ENCODE measurements at regions not wholly inside any gene's neighbourhood (a gene's known extent, or its start where the extent isn't known, plus 50 kb on each side); places are given as distances from the start of the nearest gene placed in this dataset.
"Not testable (repeated sequence)": the region's sequence is repeated elsewhere in the genome, so short reads cannot be mapped to it uniquely, and the experiment has no call there.

- peak; percentile 23 for DNase-seq (ENCODE audit: low read depth)
- no peak overlapping the region for H3K4me3 ChIP-seq (ENCODE audit: control insufficient read depth, low read depth, low read length)
- no peak for TF ChIP-seq CTCF (IDR thresholded peaks at IDR 0.05; ENCODE audit: control insufficient read depth, insufficient read depth, low read depth, low read length, missing control alignments)
These were observed 194.6 kb downstream of the FAM43A start for GRCh38 chr3:194879991-194880939.

- H3K4me3 ChIP-seq (ENCODE audit: control insufficient read depth, low read depth, low read length), result no peak overlapping the region
- TF ChIP-seq CTCF (IDR thresholded peaks at IDR 0.05; ENCODE audit: control insufficient read depth, insufficient read depth, low read depth, low read length, missing control alignments), result no peak
- DNase-seq (ENCODE audit: low read depth), result no peak
These were observed 195.6 kb downstream of the FAM43A start for GRCh38 chr3:194880940-194881925.

DNA sequence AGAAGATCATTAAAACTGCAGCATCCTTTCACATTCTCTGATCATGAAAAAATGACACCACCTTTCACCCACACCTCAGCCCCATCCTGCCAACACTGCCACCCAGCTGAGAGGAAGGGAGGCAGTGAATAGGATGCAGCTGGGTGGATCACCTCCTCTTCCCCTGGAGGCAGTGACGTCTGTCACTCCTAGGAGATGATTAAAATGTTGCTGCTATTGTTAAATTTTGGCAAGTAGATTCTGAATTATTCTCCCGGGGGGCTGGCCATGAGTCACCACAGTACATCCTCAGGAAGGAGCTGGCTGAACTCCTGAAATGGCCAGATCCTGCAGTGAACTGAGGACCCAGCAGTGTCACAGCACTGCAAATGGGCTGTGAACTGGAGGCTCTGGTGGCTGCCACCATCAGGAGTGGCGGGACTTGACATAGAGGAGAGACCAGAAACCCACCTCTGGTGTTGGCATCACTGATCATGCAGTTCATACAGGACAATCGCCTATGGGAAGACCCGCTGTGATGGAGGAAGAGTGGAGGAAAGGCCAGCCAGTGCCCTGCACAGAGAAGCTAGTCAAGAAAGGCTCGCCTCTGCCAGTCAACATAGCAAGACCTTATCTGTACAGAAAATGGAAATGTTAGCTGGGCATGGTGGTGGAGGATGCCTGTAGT lies 199.1 kb downstream of the FAM43A start:
- TF ChIP-seq CTCF (IDR thresholded peaks at IDR 0.05; ENCODE audit: control insufficient read depth, insufficient read depth, low read depth, low read length, missing control alignments), result no peak
- no peak overlapping the region for H3K4me3 ChIP-seq (ENCODE audit: control insufficient read depth, low read depth, low read length)

DNA sequence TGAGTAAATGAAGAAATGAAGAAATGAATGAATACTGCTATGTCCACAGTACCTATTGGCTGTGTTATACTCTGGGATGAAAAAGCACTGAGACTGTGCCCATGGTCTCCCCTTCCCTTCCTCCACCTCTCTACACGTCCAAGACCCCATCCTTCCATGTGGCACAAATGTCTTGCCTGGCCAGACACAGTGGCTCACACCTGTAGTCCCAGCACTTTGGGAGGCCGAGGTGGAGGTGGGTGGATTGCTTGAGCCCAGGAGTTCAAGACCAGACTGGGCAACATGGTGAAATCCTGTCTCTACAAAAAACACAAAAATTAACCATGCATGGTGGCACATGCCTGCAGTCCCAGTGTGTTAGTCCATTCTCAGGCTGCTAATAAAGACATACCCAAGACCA lies 200.1 kb downstream of the FAM43A start:
- DNase-seq (ENCODE audit: low read depth), result no peak
- TF ChIP-seq CTCF (IDR thresholded peaks at IDR 0.05; ENCODE audit: control insufficient read depth, insufficient read depth, low read depth, low read length, missing control alignments), result no peak

More for the DNA sequence above, 199.1 kb downstream of the FAM43A start:
- DNase-seq (ENCODE audit: low read depth), result no peak

DNA sequence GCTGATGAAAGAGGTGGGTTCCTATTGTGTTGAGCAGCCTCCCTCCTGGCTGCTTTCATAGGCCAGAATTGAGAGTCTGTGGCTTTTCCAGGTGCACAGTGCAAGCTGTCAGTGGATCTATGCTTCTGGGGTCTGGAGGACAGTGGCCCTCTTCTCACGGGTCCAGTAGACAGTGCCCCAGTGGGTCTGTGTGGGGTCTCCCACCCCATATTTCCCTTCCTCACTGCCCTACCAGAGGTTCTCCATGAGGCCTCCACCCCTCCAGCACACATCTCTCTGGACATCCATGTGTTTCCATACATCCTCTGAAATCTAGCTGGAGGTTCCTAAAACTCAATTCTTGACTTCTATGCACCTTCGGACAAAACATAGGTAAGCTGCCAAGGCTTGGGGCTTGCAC lies 201.2 kb downstream of the FAM43A start:
- no peak overlapping the region for H3K4me3 ChIP-seq (ENCODE audit: control insufficient read depth, low read depth, low read length)
- no peak for DNase-seq (ENCODE audit: low read depth)
- TF ChIP-seq CTCF (IDR thresholded peaks at IDR 0.05; ENCODE audit: control insufficient read depth, insufficient read depth, low read depth, low read length, missing control alignments), result no peak

More for the DNA sequence above, 200.1 kb downstream of the FAM43A start:
- H3K4me3 ChIP-seq (ENCODE audit: control insufficient read depth, low read depth, low read length), result no peak overlapping the region

- H3K4me3 ChIP-seq (ENCODE audit: control insufficient read depth, low read depth, low read length); DNase-seq (ENCODE audit: low read depth): not testable (repeated sequence)
These were observed 202.4 kb downstream of the FAM43A start for GRCh38 chr3:194888062-194888461.

Measured in AG09309 (cell line).